ENCODE measurements at regions not wholly inside any gene's neighbourhood (a gene's known extent, or its start where the extent isn't known, plus 50 kb on each side); places are given as distances from the start of the nearest gene placed in this dataset.

DNA sequence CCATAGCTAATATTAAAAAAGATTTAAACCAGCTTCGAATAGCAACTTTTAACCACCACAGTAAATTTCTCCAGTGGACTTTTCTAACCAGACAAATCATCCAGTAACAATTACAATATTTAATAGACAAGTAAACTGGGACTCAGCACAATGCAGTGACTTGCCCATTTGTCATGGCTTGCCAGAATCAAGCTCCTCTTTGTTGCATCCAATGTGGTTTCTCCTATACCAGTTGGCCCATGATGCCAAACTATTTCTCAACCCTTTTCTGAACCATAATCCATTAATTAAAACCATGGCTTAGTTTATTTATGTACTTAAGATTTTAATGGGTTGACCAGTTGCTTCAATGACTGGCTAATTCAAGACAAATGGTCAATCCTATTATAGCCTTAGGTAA is 64.4 kb downstream of the DIO2 start:
- Mint-ChIP-seq H3K36me3 (ENCODE audit: low read depth) (no peaks in the 10 kb centered on the region), H3K4me1 (ENCODE audit: low read depth) (no peaks in the 10 kb centered on the region), H3K4me3 (no peak overlapping the region), H3K27ac (no peak overlapping the region), H3K27me3 (ENCODE audit: low read depth) (no peaks in the 10 kb centered on the region), H3K9me3 (peaks cover 5% of the 10 kb centered on the region)
- DNase-seq: no peak
- intact Hi-C loops (cut with micrococcal nuclease): no loop called here
- CTCF ChIA-PET: interaction anchor here (0.7 kb wide), 1 partner anchor 13 kb away, joined by 4 read pairs; no protein-coding TSS in a partner anchor

GRCh38 chr14:80136358-80136757 is 74.9 kb downstream of the DIO2 start:
- H3K27me3 Mint-ChIP-seq (ENCODE audit: low read depth): peaks cover 2% of the 10 kb centered on the region
- CTCF ChIA-PET: no interaction called here
- no peaks in the 10 kb centered on the region for H3K36me3 Mint-ChIP-seq (ENCODE audit: low read depth)
- H3K4me3 Mint-ChIP-seq: no peak overlapping the region
- H3K9me3 Mint-ChIP-seq: peaks cover 25% of the 10 kb centered on the region
- H3K27ac Mint-ChIP-seq: no peak overlapping the region
- H3K4me1 Mint-ChIP-seq (ENCODE audit: low read depth): no peaks in the 10 kb centered on the region
- intact Hi-C loops (cut with micrococcal nuclease): no loop called here
- DNase-seq: no peak

DNA sequence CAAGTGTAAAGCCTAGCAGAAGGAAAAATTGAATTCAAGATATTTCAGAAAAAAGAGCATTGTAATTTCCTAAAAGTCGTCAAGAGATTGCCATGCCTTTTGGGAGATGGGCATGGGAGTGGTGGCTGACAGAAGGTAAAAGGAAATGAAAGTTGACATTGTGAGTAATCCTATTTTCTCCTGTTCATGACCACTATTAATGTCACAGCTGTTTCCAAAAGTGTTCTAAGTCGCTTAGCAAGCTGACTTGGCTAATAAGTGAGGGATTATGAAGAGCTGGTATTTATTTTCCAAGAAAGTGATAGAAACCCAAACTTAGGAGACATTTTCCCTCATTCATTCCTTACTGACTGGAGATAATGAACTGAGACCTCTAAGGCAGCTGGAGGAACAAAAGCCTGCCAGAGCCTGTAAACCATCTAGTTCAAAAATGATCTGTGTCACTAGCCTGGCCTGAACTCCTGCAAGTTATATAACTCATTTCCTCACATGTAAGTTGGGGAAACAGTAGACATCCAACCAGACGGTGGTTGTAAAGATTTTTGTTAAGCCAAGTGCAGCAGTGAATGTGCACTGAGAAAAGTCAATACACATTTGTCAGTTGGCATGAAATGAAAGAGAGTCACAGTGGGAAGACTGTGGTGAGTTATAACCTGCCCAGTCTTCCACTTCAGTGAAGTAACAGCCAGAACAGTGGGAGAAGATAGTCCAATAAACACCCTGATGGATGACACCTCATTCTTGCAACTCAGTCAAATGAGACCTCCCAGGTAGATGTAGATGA is 75.8 kb downstream of the DIO2 start:
- H3K27ac Mint-ChIP-seq: no peak overlapping the region
- no peak for DNase-seq
- H3K27me3 Mint-ChIP-seq (ENCODE audit: low read depth): no peaks in the 10 kb centered on the region
- CTCF ChIA-PET: no interaction called here
- H3K36me3 Mint-ChIP-seq (ENCODE audit: low read depth): no peaks in the 10 kb centered on the region
- no peaks in the 10 kb centered on the region for H3K4me1 Mint-ChIP-seq (ENCODE audit: low read depth)
- intact Hi-C loops (cut with micrococcal nuclease): no loop called here
- no peak overlapping the region for H3K4me3 Mint-ChIP-seq
- H3K9me3 Mint-ChIP-seq: peaks cover 24% of the 10 kb centered on the region

- Mint-ChIP-seq H3K4me3 (no peak overlapping the region), H3K27me3 (ENCODE audit: low read depth) (no peaks in the 10 kb centered on the region), H3K27ac (no peak overlapping the region), H3K9me3 (peaks cover 22% of the 10 kb centered on the region), H3K4me1 (ENCODE audit: low read depth) (no peaks in the 10 kb centered on the region), H3K36me3 (ENCODE audit: low read depth) (no peaks in the 10 kb centered on the region)
- no peak for DNase-seq
- intact Hi-C loops (cut with micrococcal nuclease): no loop called here
- CTCF ChIA-PET: no interaction called here
These were observed 77.0 kb downstream of the DIO2 start for GRCh38 chr14:80134321-80134720.

DNA sequence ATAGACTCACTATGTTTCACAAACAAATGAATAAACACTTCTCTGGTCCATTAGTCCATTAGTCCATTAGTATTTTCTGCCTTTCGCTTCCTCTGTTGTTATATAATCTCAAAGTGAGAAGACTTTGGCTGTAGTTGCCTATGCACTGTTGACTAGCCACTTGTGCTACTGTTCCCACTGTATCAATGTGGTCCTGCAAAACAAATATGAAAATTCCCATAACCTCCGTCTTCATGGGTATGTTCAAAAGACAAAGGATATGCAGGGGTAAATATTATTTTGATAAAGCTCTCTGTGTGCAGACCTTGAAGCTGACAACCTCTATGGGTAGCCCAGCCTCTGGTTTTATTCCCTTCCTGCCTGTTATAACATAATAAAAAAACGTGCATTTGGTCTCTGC is 77.8 kb downstream of the DIO2 start:
- intact Hi-C loops (cut with micrococcal nuclease): no loop called here
- no peak overlapping the region for H3K27ac Mint-ChIP-seq
- H3K9me3 Mint-ChIP-seq: peaks cover 22% of the 10 kb centered on the region
- H3K4me3 Mint-ChIP-seq: no peak overlapping the region
- no peaks in the 10 kb centered on the region for H3K4me1 Mint-ChIP-seq (ENCODE audit: low read depth)
- CTCF ChIA-PET: no interaction called here
- no peak for DNase-seq
- no peaks in the 10 kb centered on the region for H3K27me3 Mint-ChIP-seq (ENCODE audit: low read depth)
- no peaks in the 10 kb centered on the region for H3K36me3 Mint-ChIP-seq (ENCODE audit: low read depth)

GRCh38 chr14:80127466-80127865 is 83.8 kb downstream of the DIO2 start:
- Mint-ChIP-seq H3K9me3 (peaks cover 10% of the 10 kb centered on the region), H3K27me3 (ENCODE audit: low read depth) (no peaks in the 10 kb centered on the region), H3K4me1 (ENCODE audit: low read depth) (no peaks in the 10 kb centered on the region), H3K4me3 (no peak overlapping the region), H3K36me3 (ENCODE audit: low read depth) (no peaks in the 10 kb centered on the region), H3K27ac (no peak overlapping the region)
- no peak for DNase-seq
- CTCF ChIA-PET: no interaction called here
- intact Hi-C loops (cut with micrococcal nuclease): no loop called here

GRCh38 chr14:80124794-80125193 is 86.5 kb downstream of the DIO2 start:
- Mint-ChIP-seq H3K9me3 (peaks cover 14% of the 10 kb centered on the region), H3K4me3 (no peak overlapping the region), H3K27me3 (ENCODE audit: low read depth) (no peaks in the 10 kb centered on the region), H3K4me1 (ENCODE audit: low read depth) (no peaks in the 10 kb centered on the region), H3K27ac (no peak overlapping the region), H3K36me3 (ENCODE audit: low read depth) (no peaks in the 10 kb centered on the region)
- DNase-seq: no peak
- CTCF ChIA-PET: no interaction called here
- intact Hi-C loops (cut with micrococcal nuclease): no loop called here

GRCh38 chr14:80117876-80118275 is 93.4 kb downstream of the DIO2 start:
- Mint-ChIP-seq H3K27ac (no peak overlapping the region), H3K4me1 (ENCODE audit: low read depth) (no peaks in the 10 kb centered on the region), H3K27me3 (ENCODE audit: low read depth) (no peaks in the 10 kb centered on the region), H3K9me3 (peaks cover 6% of the 10 kb centered on the region), H3K36me3 (ENCODE audit: low read depth) (no peaks in the 10 kb centered on the region), H3K4me3 (no peak overlapping the region)
- CTCF ChIA-PET: no interaction called here
- no peak for DNase-seq
- intact Hi-C loops (cut with micrococcal nuclease): no loop called here

GRCh38 chr14:80116157-80116556 is 95.1 kb downstream of the DIO2 start:
- Mint-ChIP-seq H3K4me3 (no peak overlapping the region), H3K9me3 (no peaks in the 10 kb centered on the region)
- CTCF ChIA-PET: no interaction called here

GRCh38 chr14:80110721-80111120 is 100.6 kb downstream of the DIO2 start:
- intact Hi-C loops (cut with micrococcal nuclease): no loop called here
- DNase-seq: no peak
- no peaks in the 10 kb centered on the region for H3K9me3 Mint-ChIP-seq
- CTCF ChIA-PET: no interaction called here
- H3K4me3 Mint-ChIP-seq: no peak overlapping the region
- H3K4me1 Mint-ChIP-seq (ENCODE audit: low read depth): no peaks in the 10 kb centered on the region
- no peak overlapping the region for H3K27ac Mint-ChIP-seq
- no peaks in the 10 kb centered on the region for H3K36me3 Mint-ChIP-seq (ENCODE audit: low read depth)
- H3K27me3 Mint-ChIP-seq (ENCODE audit: low read depth): no peaks in the 10 kb centered on the region

More at GRCh38 chr14:80116157-80116556, 95.1 kb downstream of the DIO2 start:
- no peak for DNase-seq
- Mint-ChIP-seq H3K4me1 (ENCODE audit: low read depth) (no peaks in the 10 kb centered on the region), H3K27me3 (ENCODE audit: low read depth) (no peaks in the 10 kb centered on the region), H3K36me3 (ENCODE audit: low read depth) (no peaks in the 10 kb centered on the region), H3K27ac (no peak overlapping the region)
- intact Hi-C loops (cut with micrococcal nuclease): no loop called here

DNA sequence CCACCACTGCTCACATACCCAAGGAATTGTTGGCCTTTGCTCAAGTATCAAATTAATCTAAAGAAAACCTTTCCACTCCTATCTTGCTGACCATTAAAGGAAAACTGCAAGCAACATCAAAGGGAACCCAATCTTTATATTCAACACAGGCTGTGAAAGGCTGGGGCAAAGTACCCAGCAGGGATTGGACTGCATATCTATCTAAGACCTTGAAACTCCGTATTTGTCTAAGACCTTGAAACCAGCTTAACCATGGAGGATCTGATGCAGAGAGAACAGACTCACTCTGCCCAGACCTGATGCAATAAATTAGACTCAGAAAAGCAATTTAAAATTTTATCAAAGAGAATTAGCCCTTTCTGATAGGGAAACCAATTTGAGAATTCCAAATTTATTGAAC is 102.2 kb downstream of the DIO2 start:
- no peaks in the 10 kb centered on the region for H3K4me1 Mint-ChIP-seq (ENCODE audit: low read depth)
- CTCF ChIA-PET: no interaction called here
- intact Hi-C loops (cut with micrococcal nuclease): no loop called here
- no peaks in the 10 kb centered on the region for H3K9me3 Mint-ChIP-seq
- H3K36me3 Mint-ChIP-seq (ENCODE audit: low read depth): no peaks in the 10 kb centered on the region
- no peak for DNase-seq
- no peak overlapping the region for H3K27ac Mint-ChIP-seq
- no peak overlapping the region for H3K4me3 Mint-ChIP-seq
- H3K27me3 Mint-ChIP-seq (ENCODE audit: low read depth): no peaks in the 10 kb centered on the region

DNA sequence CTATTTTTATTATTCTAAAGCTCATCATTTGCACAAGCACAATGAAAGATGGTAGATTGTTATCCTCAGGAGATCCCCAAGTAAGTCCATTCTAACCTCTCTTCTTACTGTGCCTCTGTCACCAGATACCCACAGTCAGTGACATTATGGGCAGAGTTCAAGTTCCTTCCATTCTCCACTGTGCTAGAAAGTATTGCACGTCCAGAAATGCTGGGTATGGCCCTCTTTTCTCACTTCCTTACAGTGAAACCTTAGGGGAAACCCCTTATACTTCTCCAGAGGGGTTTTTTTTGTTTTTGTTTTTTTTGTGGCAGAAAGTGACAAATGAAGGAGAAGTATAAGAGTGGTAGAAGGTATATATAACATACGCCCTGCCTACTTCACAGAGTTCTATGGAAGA is 102.9 kb downstream of the DIO2 start:
- CTCF ChIA-PET: no interaction called here

DNA sequence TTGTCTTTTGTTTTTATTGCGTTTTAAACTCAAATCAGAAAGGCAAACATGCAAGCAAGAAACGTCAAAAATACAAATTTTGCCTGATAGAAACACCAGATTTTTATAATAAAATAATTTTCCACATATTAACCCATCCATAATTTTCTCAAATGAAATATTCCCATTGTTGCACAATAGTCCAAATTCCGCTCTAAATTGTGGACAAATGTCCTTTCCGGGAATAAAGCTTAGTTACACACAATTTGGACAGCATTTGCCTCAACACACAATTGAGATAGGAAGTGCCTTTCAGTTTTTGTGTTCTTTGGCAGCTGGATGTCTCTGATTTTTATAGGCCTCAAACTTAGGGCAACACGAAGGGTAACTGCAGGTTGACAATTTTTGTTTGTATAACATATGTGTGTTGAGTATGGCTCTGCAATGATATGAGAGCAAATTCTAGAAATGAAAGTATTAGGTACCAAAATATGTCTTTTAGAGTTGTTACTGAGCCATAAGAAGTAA is 105.8 kb downstream of the DIO2 start:
- Mint-ChIP-seq H3K4me1 (ENCODE audit: low read depth) (no peaks in the 10 kb centered on the region), H3K27me3 (ENCODE audit: low read depth) (no peaks in the 10 kb centered on the region), H3K36me3 (ENCODE audit: low read depth) (no peaks in the 10 kb centered on the region), H3K9me3 (no peaks in the 10 kb centered on the region), H3K4me3 (no peak overlapping the region), H3K27ac (no peak overlapping the region)
- intact Hi-C loops (cut with micrococcal nuclease): no loop called here
- CTCF ChIA-PET: no interaction called here
- DNase-seq: no peak

More for the DNA sequence above, 102.9 kb downstream of the DIO2 start:
- H3K4me1 Mint-ChIP-seq (ENCODE audit: low read depth): no peaks in the 10 kb centered on the region
- DNase-seq: no peak
- H3K4me3 Mint-ChIP-seq: no peak overlapping the region
- H3K27ac Mint-ChIP-seq: no peak overlapping the region
- H3K27me3 Mint-ChIP-seq (ENCODE audit: low read depth): no peaks in the 10 kb centered on the region
- H3K36me3 Mint-ChIP-seq (ENCODE audit: low read depth): no peaks in the 10 kb centered on the region
- intact Hi-C loops (cut with micrococcal nuclease): no loop called here
- H3K9me3 Mint-ChIP-seq: no peaks in the 10 kb centered on the region
